HEK293T (cell line): ENCODE measurements at regions not wholly inside any gene's neighbourhood (a gene's known extent, or its start where the extent isn't known, plus 50 kb on each side); places are given as distances from the start of the nearest gene placed in this dataset.

ENCODE experiments used
- FOXM1 ChIP-seq: fragments of 450-650 bp; IDR thresholded peaks from 2 replicates; pipeline ENCODE4 v1.6.1; 2017; ENCODE audit warnings: mild to moderate bottlenecking, borderline replicate concordance
- NFRKB ChIP-seq: fragments of 450-650 bp; IDR thresholded peaks from 2 replicates; pipeline ENCODE4 v1.6.1; 2016; ENCODE audit warnings: mild to moderate bottlenecking, moderate library complexity
- SP1 ChIP-seq: fragments of 450-650 bp; IDR thresholded peaks from 2 replicates; pipeline ENCODE4 v1.6.1; 2017

DNA sequence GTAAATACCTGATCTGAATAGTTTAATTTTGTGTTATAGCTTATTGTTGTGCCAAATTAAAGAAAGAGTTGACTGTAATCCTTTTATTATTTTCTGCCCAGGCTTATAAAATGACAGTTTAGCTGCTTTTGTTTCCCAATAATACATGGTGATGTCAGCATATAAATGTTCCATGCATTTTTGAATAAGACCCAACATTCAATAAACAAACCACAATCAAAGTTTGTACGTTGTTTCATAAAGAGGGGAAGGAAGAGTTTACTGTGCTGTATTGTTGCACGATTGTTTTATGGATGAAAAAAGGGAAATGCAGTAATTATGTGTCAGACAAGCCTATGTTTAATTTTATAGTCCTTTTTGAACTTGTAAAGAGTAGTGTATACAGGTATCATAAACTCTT, 177.2 kb upstream of the SCN7A start:
- TF ChIP-seq SP1 (no peak), NFRKB (no peak), FOXM1 (no peak)
